Tibial nerve (tissue), 3 donors: ENCODE measurements at regions not wholly inside any gene's neighbourhood (a gene's known extent, or its start where the extent isn't known, plus 50 kb on each side); places are given as distances from the start of the nearest gene placed in this dataset.

ENCODE experiments used
- POLR2A ChIP-seq, 2 donors: fragments of 450-650 bp; IDR thresholded peaks; one replicate each; pipeline ENCODE4 v1.6.1; 2017; ENCODE audit warnings: antibody characterized with exemption in 2 of 2, mild to moderate bottlenecking in 2 of 2, moderate library complexity in 2 of 2
- TF ChIP-seq, protein P1 (sequence below), 5 experiments: fragments of 200-600 bp in 3 of 5; fragments of 450-650 bp in 2 of 5; sonication (generic) in 3 of 5; IDR thresholded peaks; one replicate each; pipeline ENCODE4 v1.5.1; 2016 to 2019; ENCODE audit warnings: antibody characterized with exemption in 5 of 5, mild to moderate bottlenecking in 3 of 5, moderate library complexity in 2 of 5

DNA sequence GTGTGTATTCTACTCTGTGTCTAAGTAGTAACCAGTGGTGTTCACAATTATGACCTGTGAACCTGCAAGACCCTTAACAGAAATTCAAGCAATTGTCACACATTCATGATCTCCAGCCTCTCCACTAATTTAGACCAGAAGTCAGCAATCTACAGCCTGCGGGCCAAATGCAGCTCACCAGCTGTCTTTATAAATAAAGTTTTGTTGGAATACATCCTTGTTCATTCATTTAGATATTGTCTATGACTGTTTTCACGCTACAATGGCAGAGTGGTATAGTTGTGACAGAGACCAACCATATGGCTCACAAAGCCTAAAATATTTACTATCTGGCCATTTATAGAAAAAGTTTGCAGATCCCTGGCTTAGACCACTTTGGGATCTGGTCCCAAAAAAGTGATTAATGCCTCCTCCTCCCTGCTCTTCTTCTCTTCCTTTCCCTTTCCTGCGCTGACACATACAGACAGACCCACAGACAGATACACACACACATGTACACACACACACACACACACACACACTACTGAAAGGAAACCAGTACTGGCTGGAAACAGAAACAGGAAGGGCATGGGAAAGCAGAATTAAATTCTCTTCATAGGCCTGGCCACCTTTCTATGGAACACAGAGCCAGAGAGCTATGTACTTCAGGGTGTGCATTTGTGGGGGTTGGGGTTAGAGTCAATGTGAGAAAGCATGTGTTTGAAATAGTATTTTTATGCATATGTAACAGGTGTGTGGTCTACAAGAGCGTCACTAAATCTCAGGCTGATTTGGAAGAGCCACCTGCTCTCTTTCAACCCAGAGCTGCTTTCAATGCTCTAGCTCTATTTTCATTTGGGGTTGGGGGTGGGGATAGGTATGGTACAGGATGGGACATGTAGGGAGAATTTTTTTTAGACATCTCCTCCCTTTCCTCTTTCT lies 49.7 kb upstream of the TMEM164 start:
- TF ChIP-seq, protein P1, sequence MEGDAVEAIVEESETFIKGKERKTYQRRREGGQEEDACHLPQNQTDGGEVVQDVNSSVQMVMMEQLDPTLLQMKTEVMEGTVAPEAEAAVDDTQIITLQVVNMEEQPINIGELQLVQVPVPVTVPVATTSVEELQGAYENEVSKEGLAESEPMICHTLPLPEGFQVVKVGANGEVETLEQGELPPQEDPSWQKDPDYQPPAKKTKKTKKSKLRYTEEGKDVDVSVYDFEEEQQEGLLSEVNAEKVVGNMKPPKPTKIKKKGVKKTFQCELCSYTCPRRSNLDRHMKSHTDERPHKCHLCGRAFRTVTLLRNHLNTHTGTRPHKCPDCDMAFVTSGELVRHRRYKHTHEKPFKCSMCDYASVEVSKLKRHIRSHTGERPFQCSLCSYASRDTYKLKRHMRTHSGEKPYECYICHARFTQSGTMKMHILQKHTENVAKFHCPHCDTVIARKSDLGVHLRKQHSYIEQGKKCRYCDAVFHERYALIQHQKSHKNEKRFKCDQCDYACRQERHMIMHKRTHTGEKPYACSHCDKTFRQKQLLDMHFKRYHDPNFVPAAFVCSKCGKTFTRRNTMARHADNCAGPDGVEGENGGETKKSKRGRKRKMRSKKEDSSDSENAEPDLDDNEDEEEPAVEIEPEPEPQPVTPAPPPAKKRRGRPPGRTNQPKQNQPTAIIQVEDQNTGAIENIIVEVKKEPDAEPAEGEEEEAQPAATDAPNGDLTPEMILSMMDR (IDR thresholded peaks at IDR 0.05), result no peak
- no peak for TF ChIP-seq POLR2A (IDR thresholded peaks at IDR 0.05)
